Stimulated activated CD4-positive, alpha-beta T cell treated with anti-CD3 and anti-CD28 coated beads, Interleukin-4, amount 100 ng/mL, for 48 hours (primary cell): ENCODE measurements at regions not wholly inside any gene's neighbourhood (a gene's known extent, or its start where the extent isn't known, plus 50 kb on each side); places are given as distances from the start of the nearest gene placed in this dataset.
"Not testable (repeated sequence)": the region's sequence is repeated elsewhere in the genome, so short reads cannot be mapped to it uniquely, and the experiment has no call there.

ENCODE experiments used
- DNase-seq, 2 donors: peaks; one replicate each; pipeline ENCODE4 v3.0.0-alpha.2; 2020; ENCODE audit warnings: low read depth in 2 of 2

GRCh38 chr20:47866480-47866879 is 81.2 kb upstream of the SULF2 start:
- no peak for DNase-seq

DNA sequence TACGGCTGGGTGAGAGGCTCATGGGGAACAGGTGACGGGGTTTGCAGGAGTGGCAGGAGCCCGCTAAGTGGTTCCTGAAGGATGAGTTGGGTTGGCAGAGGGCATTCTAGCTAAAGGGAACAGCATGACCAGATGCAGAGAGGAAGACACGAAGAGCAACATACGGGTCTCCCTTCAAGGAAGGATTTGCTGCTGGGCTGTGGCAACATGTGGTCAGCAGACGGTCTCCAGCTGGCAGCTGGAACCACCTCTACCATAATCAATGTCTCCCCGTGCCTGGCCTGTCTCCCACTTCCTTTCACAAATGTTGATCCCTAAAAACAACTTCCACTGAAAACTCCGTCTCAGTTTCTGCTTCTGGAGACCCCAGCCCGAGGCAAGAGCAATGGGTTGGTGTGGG is 80.6 kb upstream of the SULF2 start:
- DNase-seq: no peak

GRCh38 chr20:47865451-47865850 is 80.2 kb upstream of the SULF2 start:
- no peak for DNase-seq

GRCh38 chr20:47863981-47864380 is 78.7 kb upstream of the SULF2 start:
- no peak for DNase-seq

- DNase-seq: no peak
Observed at GRCh38 chr20:47863315-47863965, 78.2 kb upstream of the SULF2 start.

- no peak for DNase-seq
Observed at GRCh38 chr20:47862574-47863240, 77.4 kb upstream of the SULF2 start.

GRCh38 chr20:47861116-47861515 is 75.8 kb upstream of the SULF2 start:
- no peak for DNase-seq

DNA sequence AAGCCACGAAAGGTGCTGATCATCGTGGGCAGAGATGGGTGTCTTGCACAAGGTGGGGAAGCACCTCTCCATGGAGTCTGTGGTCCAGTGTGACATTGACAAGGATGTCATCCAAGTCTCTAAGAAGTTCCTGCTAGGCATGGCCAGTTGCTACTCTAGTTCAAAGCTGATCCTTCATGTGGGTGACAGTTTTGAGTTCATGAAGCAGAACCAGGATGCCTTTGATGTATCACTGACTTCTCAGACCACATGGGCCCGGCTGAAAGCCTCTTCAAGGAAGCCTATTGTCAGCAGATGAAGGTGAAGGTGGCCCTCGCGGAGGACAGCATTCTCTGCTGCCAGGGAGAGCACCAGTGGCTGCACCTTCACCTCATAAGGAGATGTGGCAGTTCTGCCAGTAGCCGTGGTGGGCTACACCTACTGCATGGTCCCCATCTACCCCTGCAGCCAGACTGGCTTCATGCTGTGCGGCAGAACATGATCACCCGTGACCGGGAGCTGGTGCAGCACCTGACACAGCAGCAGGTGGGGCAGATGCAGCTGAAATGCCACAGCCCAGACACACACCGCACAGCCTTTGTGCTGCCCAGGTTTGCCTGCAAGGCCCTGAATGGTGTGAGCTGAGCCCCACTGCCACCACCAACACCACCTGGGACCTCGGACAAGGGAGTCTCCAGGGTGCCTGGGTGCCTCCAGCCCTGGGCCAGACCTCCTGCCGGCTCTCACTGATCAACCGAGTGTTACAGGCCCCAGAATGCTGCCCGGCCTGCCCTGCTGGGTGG is 75.0 kb upstream of the SULF2 start:
- no peak for DNase-seq

GRCh38 chr20:47859278-47859677 is 74.0 kb upstream of the SULF2 start:
- DNase-seq: no peak

- DNase-seq: no peak
Observed at GRCh38 chr20:47857569-47858464, 72.5 kb upstream of the SULF2 start.

DNA sequence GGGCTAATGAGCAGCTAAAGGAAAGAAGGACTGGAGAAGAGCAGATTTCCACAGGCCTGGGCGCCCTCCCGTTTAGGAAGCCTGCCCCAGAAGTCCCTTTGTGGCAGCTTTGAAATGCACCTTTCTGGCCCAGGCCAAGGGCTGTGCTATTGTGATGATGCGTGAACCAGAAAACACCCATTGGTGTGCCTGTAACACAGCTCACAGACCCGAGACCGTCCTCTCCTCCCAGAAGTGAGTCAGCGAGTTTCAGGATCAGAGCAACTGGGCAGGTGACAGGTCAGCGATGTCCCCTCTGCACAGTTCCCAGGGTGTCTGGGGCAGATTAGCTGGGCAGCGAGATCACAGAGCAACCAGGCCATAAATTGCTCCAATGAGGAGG is 71.9 kb upstream of the SULF2 start:
- DNase-seq: no peak

- no peak for DNase-seq
Observed at GRCh38 chr20:47855799-47856198, 70.5 kb upstream of the SULF2 start.

DNA sequence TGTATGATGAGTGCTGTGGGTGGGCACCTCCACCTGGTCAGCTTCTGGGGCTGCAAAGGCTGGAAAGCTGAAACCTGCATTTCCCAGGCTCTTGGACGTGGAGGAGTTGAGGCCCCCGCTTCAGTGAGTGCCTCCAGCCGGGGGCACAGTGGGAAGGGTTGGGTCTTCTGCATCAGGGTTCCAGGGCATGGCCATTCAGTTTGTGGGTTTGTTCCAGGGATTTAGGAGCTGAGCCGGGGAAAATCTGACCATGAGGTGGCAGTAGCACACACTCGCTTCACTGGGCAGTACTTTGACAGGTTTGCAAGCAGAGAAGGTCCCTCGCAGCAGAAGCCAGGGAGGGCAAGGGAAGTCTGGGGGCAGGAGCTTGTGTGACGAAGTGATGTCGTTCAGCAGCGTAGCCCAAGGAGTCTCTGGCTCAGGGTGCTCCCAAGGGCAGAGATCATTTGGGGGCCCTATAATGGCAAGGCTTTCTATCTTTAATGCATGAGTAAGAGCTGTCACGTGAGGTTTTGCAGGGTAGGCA is 69.5 kb upstream of the SULF2 start:
- no peak for DNase-seq

DNA sequence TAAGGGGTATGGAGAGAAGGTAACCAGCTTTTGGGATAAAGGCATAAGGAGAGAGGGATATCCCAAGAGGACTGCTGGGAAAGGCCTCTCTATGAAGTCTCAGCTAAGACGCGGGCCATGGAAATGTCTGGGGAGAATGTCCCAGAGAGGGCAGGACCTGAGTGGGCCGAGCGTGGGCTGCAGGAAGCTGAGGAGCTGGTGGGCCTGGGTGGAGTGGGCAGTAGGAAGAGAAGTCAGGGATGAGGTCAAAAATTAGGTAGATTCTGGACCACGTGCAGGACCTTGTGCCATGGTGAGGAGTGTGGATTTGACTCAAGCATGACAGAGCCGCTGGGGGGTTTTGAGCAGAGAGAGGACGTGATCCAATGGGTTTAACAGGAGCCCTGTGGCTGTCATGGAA is 66.5 kb upstream of the SULF2 start:
- no peak for DNase-seq

GRCh38 chr20:47850146-47850545 is 64.9 kb upstream of the SULF2 start:
- DNase-seq: no peak

- DNase-seq: no peak
Observed at GRCh38 chr20:47849596-47849995, 64.3 kb upstream of the SULF2 start.

DNA sequence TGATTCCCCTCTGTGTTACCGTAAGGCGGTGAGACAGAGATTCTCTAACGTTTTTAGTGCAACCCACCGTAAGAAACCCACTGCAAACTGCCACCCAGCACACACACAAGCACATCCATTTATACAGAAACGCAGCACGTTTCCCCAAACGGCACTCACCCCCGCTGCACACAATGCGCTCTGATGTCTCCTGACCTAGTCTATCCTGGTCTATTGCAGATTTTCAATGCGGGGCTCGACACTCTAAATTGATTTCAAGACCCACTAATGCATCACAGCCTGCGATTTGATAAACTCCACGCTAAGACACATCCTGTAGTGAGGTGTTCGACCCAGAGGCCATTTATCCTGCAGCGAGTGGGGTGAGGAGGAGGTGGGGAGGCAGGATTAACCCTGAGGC is 63.7 kb upstream of the SULF2 start:
- no peak for DNase-seq

- not testable (repeated sequence) for DNase-seq
Observed at GRCh38 chr20:47848534-47848933, 63.3 kb upstream of the SULF2 start.

GRCh38 chr20:47847884-47848485 is 62.7 kb upstream of the SULF2 start:
- no peak for DNase-seq

DNA sequence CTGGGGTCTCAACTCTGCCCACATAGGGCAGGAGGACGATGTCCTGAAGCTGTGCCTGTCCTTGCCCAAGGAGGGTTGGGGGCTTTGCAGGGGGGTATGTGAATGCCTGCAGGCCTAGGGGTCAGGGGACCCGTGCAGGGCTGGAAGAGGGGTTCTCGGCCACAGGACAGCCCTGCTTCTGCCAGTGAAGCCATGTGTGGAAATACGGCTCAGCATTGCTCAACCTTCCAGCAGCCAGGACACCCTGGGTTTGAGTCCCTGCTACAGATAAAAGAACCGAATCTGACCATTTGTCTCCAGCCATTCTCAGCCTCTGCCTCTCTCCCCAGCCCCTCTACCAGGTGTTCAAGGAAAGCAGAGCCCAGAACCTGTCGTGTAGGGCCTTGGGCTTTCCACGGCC is 61.9 kb upstream of the SULF2 start:
- not testable (repeated sequence) for DNase-seq

- not testable (repeated sequence) for DNase-seq
Observed at GRCh38 chr20:47846651-47847050, 61.4 kb upstream of the SULF2 start.
